Suprapubic skin (tissue), 4 donors: ENCODE measurements at regions not wholly inside any gene's neighbourhood (a gene's known extent, or its start where the extent isn't known, plus 50 kb on each side); places are given as distances from the start of the nearest gene placed in this dataset.

ENCODE experiments used
- DNase-seq, 2 donors: peaks; one replicate each; pipeline ENCODE4 v3.0.0-alpha.2; 2019; ENCODE audit warnings: low spot score in 2 of 2
- H3K27ac ChIP-seq: fragments of 200-600 bp; sonication (generic); one replicate; pipeline ENCODE4 v1.5.1; 2019
- H3K27me3 ChIP-seq: fragments of 200-600 bp; sonication (generic); one replicate; pipeline ENCODE4 v1.5.1; 2019
- H3K36me3 ChIP-seq: fragments of 200-600 bp; sonication (generic); one replicate; pipeline ENCODE4 v1.5.1; 2019
- H3K4me1 ChIP-seq: fragments of 200-600 bp; sonication (generic); one replicate; pipeline ENCODE4 v1.5.1; 2019
- H3K4me3 ChIP-seq: fragments of 200-600 bp; sonication (generic); one replicate; pipeline ENCODE4 v1.5.1; 2019; ENCODE audit warnings: mild to moderate bottlenecking
- H3K9me3 ChIP-seq: fragments of 200-600 bp; sonication (generic); one replicate; pipeline ENCODE4 v1.5.1; 2019
- CTCF ChIP-seq, 2 donors: fragments of 200-600 bp in 1 of 2; fragments of 450-650 bp in 1 of 2; sonication (generic) in 1 of 2; IDR thresholded peaks; one replicate each; pipeline ENCODE4 v1.5.1; 2016 to 2019; ENCODE audit warnings: antibody characterized with exemption in 2 of 2, mild to moderate bottlenecking in 1 of 2, moderate library complexity in 1 of 2
- EP300 ChIP-seq: sonication (generic); formaldehyde crosslinking; IDR thresholded peaks from one replicate; pipeline ENCODE4 v1.6.1; 2017; ENCODE audit warnings: antibody characterized with exemption
- POLR2A ChIP-seq, 2 donors: fragments of 450-650 bp; IDR thresholded peaks; one replicate each; pipeline ENCODE4 v1.6.1; 2017; ENCODE audit warnings: antibody characterized with exemption in 2 of 2, mild to moderate bottlenecking in 2 of 2, moderate library complexity in 2 of 2
- POLR2AphosphoS5 ChIP-seq, 3 donors: sonication (generic); formaldehyde crosslinking; IDR thresholded peaks; one replicate each; pipeline ENCODE4 v1.6.1; 2017; ENCODE audit warnings: antibody characterized with exemption in 3 of 3
- WGBS: methylation state at CpG from one replicate; pipeline ENCODE4 v1.1.5; 2018; 5-methylcytosine and 5-hydroxymethylcytosine counted together

GRCh38 chr16:62692685-62693084, 656.4 kb upstream of the CDH8 start:
- DNase-seq, result no peak
- Histone ChIP-seq H3K27me3 (no peaks in the 10 kb centered on the region), H3K4me3 (no peak overlapping the region), H3K36me3 (no peaks in the 10 kb centered on the region), H3K4me1 (no peaks in the 10 kb centered on the region), H3K27ac (no peak overlapping the region), H3K9me3 (peaks cover 3% of the 10 kb centered on the region)
- no peak for TF ChIP-seq EP300
- no peak for TF ChIP-seq CTCF (IDR thresholded peaks at IDR 0.05)
- no peak for TF ChIP-seq POLR2A (IDR thresholded peaks at IDR 0.05)
- TF ChIP-seq POLR2AphosphoS5 (IDR thresholded peaks at IDR 0.05), result no peak
- 68% methylated on average over 1 of the region's 1 CpG for WGBS

GRCh38 chr16:62681819-62682218, 645.6 kb upstream of the CDH8 start:
- 87% methylated on average over 1 of the region's 1 CpG for WGBS
- Histone ChIP-seq H3K4me1 (no peaks in the 10 kb centered on the region), H3K9me3 (peaks cover 34% of the 10 kb centered on the region)

DNA sequence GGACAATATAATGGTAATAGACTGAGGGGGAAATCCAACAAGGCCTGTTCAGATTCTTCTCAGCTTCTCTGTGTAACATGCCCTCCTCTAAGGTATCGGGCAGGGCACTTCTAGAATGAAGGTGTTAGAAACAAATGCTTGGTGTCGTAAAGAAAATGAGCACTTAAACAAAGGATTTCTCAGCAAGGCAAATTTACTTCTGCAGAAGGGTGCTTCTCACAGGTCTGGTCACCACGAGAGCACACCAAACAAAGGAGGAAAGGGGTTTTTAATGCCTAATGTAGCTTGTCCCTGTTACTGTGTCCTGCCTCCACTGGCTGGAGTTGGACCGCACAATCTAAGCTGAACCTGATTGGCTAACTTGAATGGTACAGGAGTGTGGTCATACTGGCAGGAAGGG, 642.6 kb upstream of the CDH8 start:
- no peaks in the 10 kb centered on the region for H3K4me1 ChIP-seq
- H3K9me3 ChIP-seq, result peaks cover 27% of the 10 kb centered on the region
- H3K36me3 ChIP-seq, result no peaks in the 10 kb centered on the region
- no peak for DNase-seq
- no peak for TF ChIP-seq POLR2AphosphoS5 (IDR thresholded peaks at IDR 0.05)
- TF ChIP-seq POLR2A (IDR thresholded peaks at IDR 0.05), result no peak
- TF ChIP-seq CTCF (IDR thresholded peaks at IDR 0.05), result no peak
- TF ChIP-seq EP300, result no peak
- no peak overlapping the region for H3K27ac ChIP-seq
- H3K4me3 ChIP-seq, result no peak overlapping the region
- H3K27me3 ChIP-seq, result no peaks in the 10 kb centered on the region
- WGBS, result 82% methylated on average over 3 of the region's 4 CpGs

More at GRCh38 chr16:62681819-62682218, 645.6 kb upstream of the CDH8 start:
- Histone ChIP-seq H3K4me3 (no peak overlapping the region), H3K27me3 (no peaks in the 10 kb centered on the region), H3K36me3 (no peaks in the 10 kb centered on the region), H3K27ac (no peak overlapping the region)
- TF ChIP-seq CTCF (IDR thresholded peaks at IDR 0.05) (no peak), POLR2AphosphoS5 (IDR thresholded peaks at IDR 0.05) (no peak), POLR2A (IDR thresholded peaks at IDR 0.05) (no peak), EP300 (no peak)
- DNase-seq, result no peak

DNA sequence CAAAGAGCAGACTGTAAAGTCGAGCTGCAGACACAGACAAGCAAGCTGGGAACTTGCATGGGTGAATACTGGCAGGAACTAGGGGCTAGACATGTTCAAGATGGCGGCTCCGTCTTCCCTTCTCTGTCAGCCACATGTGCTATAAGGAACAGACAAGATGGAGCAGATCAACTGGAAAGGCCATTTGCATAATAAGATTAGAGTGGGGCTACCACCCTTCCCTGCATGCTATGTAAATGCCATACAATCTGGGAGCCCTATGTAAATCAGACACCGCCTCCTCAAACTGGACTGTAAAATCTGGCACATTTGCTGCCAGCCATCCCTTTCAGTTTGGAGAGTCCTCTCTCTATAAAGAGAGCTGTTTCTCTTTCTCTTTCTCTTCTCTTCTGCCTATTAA, 640.1 kb upstream of the CDH8 start:
- 61% methylated on average over 4 of the region's 4 CpGs for WGBS

GRCh38 chr16:62665269-62665668, 629.0 kb upstream of the CDH8 start:
- H3K9me3 ChIP-seq, result peaks cover 8% of the 10 kb centered on the region
- no peaks in the 10 kb centered on the region for H3K4me1 ChIP-seq
- 50% methylated on average over 1 of the region's 1 CpG for WGBS
- H3K27me3 ChIP-seq, result no peaks in the 10 kb centered on the region
- DNase-seq, result no peak
- H3K27ac ChIP-seq, result no peak overlapping the region
- TF ChIP-seq POLR2A (IDR thresholded peaks at IDR 0.05), result no peak
- no peaks in the 10 kb centered on the region for H3K36me3 ChIP-seq
- no peak overlapping the region for H3K4me3 ChIP-seq

More for the DNA sequence above, 640.1 kb upstream of the CDH8 start:
- Histone ChIP-seq H3K36me3 (no peaks in the 10 kb centered on the region), H3K4me3 (no peak overlapping the region), H3K9me3 (peaks cover 25% of the 10 kb centered on the region), H3K27ac (no peak overlapping the region), H3K4me1 (no peaks in the 10 kb centered on the region), H3K27me3 (no peaks in the 10 kb centered on the region)
- TF ChIP-seq EP300, result no peak
- no peak for TF ChIP-seq POLR2A (IDR thresholded peaks at IDR 0.05)
- TF ChIP-seq POLR2AphosphoS5 (IDR thresholded peaks at IDR 0.05), result no peak
- TF ChIP-seq CTCF (IDR thresholded peaks at IDR 0.05), result no peak
- DNase-seq, result no peak

GRCh38 chr16:62664566-62664965, 628.3 kb upstream of the CDH8 start:
- Histone ChIP-seq H3K36me3 (no peaks in the 10 kb centered on the region), H3K4me1 (no peaks in the 10 kb centered on the region), H3K27ac (no peak overlapping the region), H3K27me3 (no peaks in the 10 kb centered on the region), H3K4me3 (no peak overlapping the region), H3K9me3 (peaks cover 8% of the 10 kb centered on the region)
- no peak for DNase-seq
- 89% methylated on average over 3 of the region's 3 CpGs for WGBS
- TF ChIP-seq CTCF (IDR thresholded peaks at IDR 0.05), result no peak
- TF ChIP-seq POLR2A (IDR thresholded peaks at IDR 0.05), result no peak
